ENCODE measurements at regions not wholly inside any gene's neighbourhood (a gene's known extent, or its start where the extent isn't known, plus 50 kb on each side); places are given as distances from the start of the nearest gene placed in this dataset.

DNA sequence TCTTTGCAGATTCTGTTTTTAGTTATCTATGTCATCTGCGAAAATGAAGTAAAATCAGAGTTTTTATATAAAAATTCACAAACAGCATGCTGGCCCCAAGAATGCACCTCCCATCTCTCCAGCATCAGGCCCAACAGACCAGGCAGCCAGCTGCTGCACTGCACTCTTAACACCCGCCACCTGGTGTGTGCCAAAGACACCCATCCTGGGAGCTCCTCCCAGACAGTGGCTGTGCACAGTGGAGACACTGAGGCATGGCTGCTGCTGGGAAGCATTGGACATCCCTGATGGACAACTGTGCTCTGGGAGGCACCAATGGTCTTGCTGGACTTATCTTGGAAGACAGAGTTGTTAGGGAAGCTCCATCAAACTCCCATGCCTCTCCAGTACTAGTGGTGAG is 817.2 kb downstream of the TMEM121 start:
- TF ChIP-seq, protein P1, sequence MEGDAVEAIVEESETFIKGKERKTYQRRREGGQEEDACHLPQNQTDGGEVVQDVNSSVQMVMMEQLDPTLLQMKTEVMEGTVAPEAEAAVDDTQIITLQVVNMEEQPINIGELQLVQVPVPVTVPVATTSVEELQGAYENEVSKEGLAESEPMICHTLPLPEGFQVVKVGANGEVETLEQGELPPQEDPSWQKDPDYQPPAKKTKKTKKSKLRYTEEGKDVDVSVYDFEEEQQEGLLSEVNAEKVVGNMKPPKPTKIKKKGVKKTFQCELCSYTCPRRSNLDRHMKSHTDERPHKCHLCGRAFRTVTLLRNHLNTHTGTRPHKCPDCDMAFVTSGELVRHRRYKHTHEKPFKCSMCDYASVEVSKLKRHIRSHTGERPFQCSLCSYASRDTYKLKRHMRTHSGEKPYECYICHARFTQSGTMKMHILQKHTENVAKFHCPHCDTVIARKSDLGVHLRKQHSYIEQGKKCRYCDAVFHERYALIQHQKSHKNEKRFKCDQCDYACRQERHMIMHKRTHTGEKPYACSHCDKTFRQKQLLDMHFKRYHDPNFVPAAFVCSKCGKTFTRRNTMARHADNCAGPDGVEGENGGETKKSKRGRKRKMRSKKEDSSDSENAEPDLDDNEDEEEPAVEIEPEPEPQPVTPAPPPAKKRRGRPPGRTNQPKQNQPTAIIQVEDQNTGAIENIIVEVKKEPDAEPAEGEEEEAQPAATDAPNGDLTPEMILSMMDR (IDR thresholded peaks at IDR 0.05) = no peak
- no peak for TF ChIP-seq POLR2A (IDR thresholded peaks at IDR 0.05)
